Esophagus squamous epithelium (tissue), 4 donors: ENCODE measurements at regions not wholly inside any gene's neighbourhood (a gene's known extent, or its start where the extent isn't known, plus 50 kb on each side); places are given as distances from the start of the nearest gene placed in this dataset.
"Not testable (repeated sequence)": the region's sequence is repeated elsewhere in the genome, so short reads cannot be mapped to it uniquely, and the experiment has no call there.

Source experiments
- CTCF ChIP-seq, 6 experiments: fragments of 450-650 bp in 4 of 6; fragments of 200-600 bp in 2 of 6; sonication (generic) in 2 of 6; IDR thresholded peaks; one replicate each; pipeline ENCODE4 v1.5.1; 2016 to 2019; ENCODE audit warnings: antibody characterized with exemption in 6 of 6, mild to moderate bottlenecking in 4 of 6, moderate library complexity in 4 of 6
- POLR2A ChIP-seq, 4 donors: fragments of 450-650 bp; IDR thresholded peaks; one replicate each; pipeline ENCODE4 v1.6.1; 2017; ENCODE audit warnings: antibody characterized with exemption in 4 of 4, mild to moderate bottlenecking in 4 of 4, moderate library complexity in 3 of 4

- not testable (repeated sequence) for TF ChIP-seq CTCF, POLR2A (IDR thresholded peaks at IDR 0.05)
Measured at GRCh38 chr16:18118071-18118470, 218.5 kb downstream of the NPIPA8 start.
